MM.1S (cell line): ENCODE measurements at regions not wholly inside any gene's neighbourhood (a gene's known extent, or its start where the extent isn't known, plus 50 kb on each side); places are given as distances from the start of the nearest gene placed in this dataset.

Experiments used
- DNase-seq: peaks from one replicate; pipeline ENCODE4 v3.0.0-alpha.2; 2015
- H2AFZ ChIP-seq: fragments of 300-600 bp; sonication (generic); 2 replicates; pipeline ENCODE4 v1.6.0; 2016; ENCODE audit warnings: antibody characterized with exemption, low read length
- H3F3A ChIP-seq: fragments of 300-600 bp; sonication (generic); 2 replicates; pipeline ENCODE4 v1.6.1; 2016; ENCODE audit warnings: mild to moderate bottlenecking, antibody characterized with exemption, low read length, moderate library complexity, mixed read lengths; ENCODE audit not compliant: insufficient read depth
- H3K27ac ChIP-seq: fragments of 300-600 bp; sonication (generic); 2 replicates; pipeline ENCODE4 v1.5.1; 2016; ENCODE audit warnings: mild to moderate bottlenecking, low read length
- H3K27me3 ChIP-seq: fragments of 300-600 bp; sonication (generic); replicated peaks from 2 replicates; pipeline ENCODE4 v1.6.0; 2016; ENCODE audit warnings: low read length; ENCODE audit not compliant: insufficient read depth
- H3K36me3 ChIP-seq: fragments of 300-600 bp; sonication (generic); replicated peaks from 2 replicates; pipeline ENCODE4 v1.6.1; 2016; ENCODE audit warnings: mild to moderate bottlenecking, low read length, mixed read lengths; ENCODE audit not compliant: insufficient read depth
- H3K4me1 ChIP-seq: fragments of 300-600 bp; sonication (generic); 2 replicates; pipeline ENCODE4 v1.6.1; 2016; ENCODE audit warnings: low read length, mixed read lengths
- H3K4me2 ChIP-seq: fragments of 300-600 bp; sonication (generic); 2 replicates; pipeline ENCODE4 v1.6.0; 2016; ENCODE audit warnings: low read depth, low read length
- H3K4me3 ChIP-seq: fragments of 300-600 bp; sonication (generic); 2 replicates; pipeline ENCODE4 v1.5.1; 2016; ENCODE audit warnings: low read length, mixed read lengths
- H3K79me2 ChIP-seq: fragments of 300-600 bp; sonication (generic); 2 replicates; pipeline ENCODE4 v1.6.1; 2016; ENCODE audit warnings: mixed run types, low read length, mixed read lengths
- H3K9ac ChIP-seq: fragments of 300-600 bp; sonication (generic); 2 replicates; pipeline ENCODE4 v1.6.1; 2016; ENCODE audit warnings: low read length, mixed read lengths
- H3K9me2 ChIP-seq: fragments of 300-600 bp; sonication (generic); replicated peaks from 2 replicates; pipeline ENCODE4 v1.6.1; 2016; ENCODE audit warnings: mild to moderate bottlenecking, low read length, mixed read lengths; ENCODE audit not compliant: insufficient read depth
- H3K9me3 ChIP-seq: fragments of 300-600 bp; sonication (generic); replicated peaks from 2 replicates; pipeline ENCODE4 v1.6.1; 2016; ENCODE audit warnings: mild to moderate bottlenecking, low read length, mixed read lengths; ENCODE audit not compliant: insufficient read depth
- H4K20me1 ChIP-seq: fragments of 300-600 bp; sonication (generic); 2 replicates; pipeline ENCODE4 v1.6.1; 2016; ENCODE audit warnings: mild to moderate bottlenecking, low read length, moderate library complexity, mixed read lengths; ENCODE audit not compliant: insufficient read depth
- CTCF ChIP-seq: fragments of 300-600 bp; sonication (generic); IDR thresholded peaks from 2 replicates; pipeline ENCODE4 v1.5.1; 2016; ENCODE audit warnings: antibody characterized with exemption, low read length, mixed read lengths
- EZH2 ChIP-seq: fragments of 300-600 bp; sonication (generic); optimal IDR thresholded peaks from 2 replicates; pipeline ENCODE3; 2017; ENCODE audit warnings: low read depth, mild to moderate bottlenecking, antibody characterized with exemption, low read length, mixed read lengths
- EZH2phosphoT487 ChIP-seq: fragments of 300-600 bp; sonication (generic); IDR thresholded peaks from 2 replicates; pipeline ENCODE4 v1.6.1; 2018; ENCODE audit warnings: antibody characterized with exemption, low read length

GRCh38 chr5:153361735-153362409 is 128.6 kb upstream of the GRIA1 start:
- Histone ChIP-seq H3K9me3 (no peaks in the 10 kb centered on the region), H3K27me3 (peaks cover 38% of the 10 kb centered on the region), H3K4me3 (no peak overlapping the region), H3K4me2 (no peak overlapping the region), H3K9ac (no peak overlapping the region), H3K4me1 (no peaks in the 10 kb centered on the region), H2AFZ (no peak overlapping the region), H3K79me2 (no peaks in the 10 kb centered on the region), H3K27ac (no peak overlapping the region), H3F3A (no peaks in the 10 kb centered on the region), H3K36me3 (no peaks in the 10 kb centered on the region), H4K20me1 (no peaks in the 10 kb centered on the region), H3K9me2 (no peaks in the 10 kb centered on the region)
- DNase-seq, result no peak
- TF ChIP-seq EZH2phosphoT487 (no peak), CTCF (no peak), EZH2 (no peak)

- H3K36me3 ChIP-seq, result no peaks in the 10 kb centered on the region
- H3K79me2 ChIP-seq, result no peaks in the 10 kb centered on the region
- TF ChIP-seq EZH2phosphoT487, result no peak
- TF ChIP-seq EZH2, result no peak
- no peak for TF ChIP-seq CTCF
- no peak overlapping the region for H2AFZ ChIP-seq
- no peak overlapping the region for H3K4me3 ChIP-seq
- no peak overlapping the region for H3K4me2 ChIP-seq
- no peaks in the 10 kb centered on the region for H3K9me3 ChIP-seq
- H3F3A ChIP-seq, result no peaks in the 10 kb centered on the region
- H3K9me2 ChIP-seq, result no peaks in the 10 kb centered on the region
- H3K27me3 ChIP-seq, result peaks cover 8% of the 10 kb centered on the region; the same call in 1 of the 2 replicates
- no peak for DNase-seq
- H3K27ac ChIP-seq, result no peak overlapping the region
- H3K4me1 ChIP-seq, result no peaks in the 10 kb centered on the region
- no peaks in the 10 kb centered on the region for H4K20me1 ChIP-seq
- no peak overlapping the region for H3K9ac ChIP-seq
Observed at GRCh38 chr5:153365547-153365946, 124.9 kb upstream of the GRIA1 start.

GRCh38 chr5:153367466-153367865 is 123.0 kb upstream of the GRIA1 start:
- no peak overlapping the region for H3K27ac ChIP-seq
- H3K9me2 ChIP-seq, result no peaks in the 10 kb centered on the region
- no peaks in the 10 kb centered on the region for H4K20me1 ChIP-seq
- no peaks in the 10 kb centered on the region for H3K27me3 ChIP-seq
- no peak for DNase-seq
- no peak overlapping the region for H3K4me3 ChIP-seq
- TF ChIP-seq EZH2phosphoT487, result no peak
- no peak for TF ChIP-seq EZH2
- TF ChIP-seq CTCF, result no peak
- H3K36me3 ChIP-seq, result no peaks in the 10 kb centered on the region
- H3K79me2 ChIP-seq, result no peaks in the 10 kb centered on the region
- H3K4me2 ChIP-seq, result no peak overlapping the region
- no peaks in the 10 kb centered on the region for H3K4me1 ChIP-seq
- no peaks in the 10 kb centered on the region for H3K9me3 ChIP-seq
- no peak overlapping the region for H2AFZ ChIP-seq
- H3F3A ChIP-seq, result no peaks in the 10 kb centered on the region
- H3K9ac ChIP-seq, result no peak overlapping the region
